HG03108 (cell line): ENCODE measurements at regions not wholly inside any gene's neighbourhood (a gene's known extent, or its start where the extent isn't known, plus 50 kb on each side); places are given as distances from the start of the nearest gene placed in this dataset.

Experiments used
- ATAC-seq: cut with Tn5 transposase; IDR thresholded peaks from one replicate; pipeline ENCODE4 v1.9.1; 2021; ENCODE audit warnings: moderate library complexity; ENCODE audit not compliant: unreplicated experiment

DNA sequence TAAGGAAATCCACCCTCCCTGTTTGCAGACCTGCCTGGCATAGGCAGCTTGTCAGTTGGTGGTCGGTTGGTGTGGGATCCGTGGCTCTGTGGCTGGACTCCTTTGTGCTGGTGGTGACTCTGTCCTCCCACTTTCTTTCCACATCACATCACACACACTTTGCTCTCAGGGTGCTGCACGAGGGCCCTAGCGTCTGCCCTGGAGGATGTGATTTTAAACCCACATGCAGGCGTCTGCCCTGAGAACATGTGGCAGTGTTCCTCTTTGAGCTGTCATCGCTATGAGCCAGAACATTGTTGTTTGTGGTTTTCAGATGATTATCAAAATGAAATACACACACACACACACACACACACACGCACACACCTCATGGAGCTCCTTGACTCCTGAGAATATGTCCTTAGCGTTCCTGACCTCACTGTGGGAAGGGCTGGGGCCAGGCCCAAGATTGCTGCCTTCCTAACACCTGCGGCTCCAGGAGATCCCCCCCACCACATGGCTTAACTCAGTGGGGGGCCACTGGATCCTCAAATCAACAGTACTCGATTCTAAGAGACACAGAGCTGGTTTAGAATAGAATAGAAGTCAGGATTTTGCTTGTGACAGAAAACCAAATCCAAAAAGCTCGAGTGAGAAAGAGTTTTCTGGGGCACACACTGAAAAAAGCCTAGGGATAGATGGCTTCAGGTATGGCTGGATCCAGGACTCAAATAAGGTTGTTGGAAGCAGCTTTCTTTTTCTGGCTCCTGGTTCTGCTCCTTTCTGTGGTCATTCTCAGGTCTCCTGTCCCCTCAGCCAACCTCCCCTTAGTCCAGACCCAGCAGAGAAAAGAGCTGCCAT lies 54.8 kb downstream of the RTP5 start:
- no peak for ATAC-seq

- ATAC-seq: no peak
Observed at GRCh38 chr2:241924909-241925250, 55.4 kb downstream of the RTP5 start.

DNA sequence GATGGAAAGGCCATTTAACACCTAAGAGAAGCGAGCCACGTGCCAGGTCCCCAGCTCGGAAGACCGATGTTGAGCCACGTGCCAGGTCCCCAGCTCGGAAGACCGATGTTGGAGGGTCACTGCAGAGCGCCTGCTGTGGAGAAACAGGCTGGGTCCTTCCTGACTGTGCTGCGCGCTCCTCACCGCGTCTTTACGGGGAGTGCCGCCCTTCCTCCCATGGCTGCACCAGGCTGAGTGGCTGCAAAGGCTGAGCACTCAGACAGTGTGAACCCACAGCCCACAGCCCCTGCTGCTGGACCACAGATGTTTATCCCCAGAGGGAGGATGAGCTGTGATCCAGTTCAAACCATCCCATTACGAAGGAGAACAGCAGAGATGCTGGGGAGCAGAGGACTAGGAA lies 55.7 kb downstream of the RTP5 start:
- ATAC-seq: no peak

DNA sequence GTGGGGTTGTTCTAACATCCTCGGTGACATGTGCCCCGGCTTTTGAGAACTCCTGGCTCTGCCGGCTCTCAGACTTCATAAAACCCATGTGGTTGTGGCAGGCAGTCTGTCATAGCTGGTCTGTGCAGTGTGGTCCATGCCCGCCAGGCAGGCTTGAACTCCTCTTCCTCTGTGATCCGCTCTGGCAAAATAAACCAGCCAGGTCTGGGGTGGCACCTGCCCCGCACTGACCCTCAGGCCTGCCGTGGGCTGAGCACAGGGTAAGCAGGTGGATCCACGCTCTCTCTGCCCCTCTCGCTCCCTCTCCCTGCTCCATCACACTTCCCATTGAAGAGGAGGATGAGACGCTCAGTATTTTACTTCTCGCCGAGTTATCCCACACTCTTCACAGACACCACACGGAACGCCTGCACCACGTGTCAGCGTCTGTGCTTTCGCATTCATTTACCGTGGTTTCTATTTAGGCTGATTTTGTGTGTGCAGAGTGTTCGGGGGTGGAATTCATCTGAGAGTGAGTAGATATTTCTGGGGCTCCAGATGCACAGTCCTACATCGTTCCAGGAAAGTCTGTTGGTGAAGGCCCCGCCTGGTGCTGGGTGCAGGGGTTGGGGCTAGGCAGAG lies 56.4 kb downstream of the RTP5 start:
- ATAC-seq: no peak

DNA sequence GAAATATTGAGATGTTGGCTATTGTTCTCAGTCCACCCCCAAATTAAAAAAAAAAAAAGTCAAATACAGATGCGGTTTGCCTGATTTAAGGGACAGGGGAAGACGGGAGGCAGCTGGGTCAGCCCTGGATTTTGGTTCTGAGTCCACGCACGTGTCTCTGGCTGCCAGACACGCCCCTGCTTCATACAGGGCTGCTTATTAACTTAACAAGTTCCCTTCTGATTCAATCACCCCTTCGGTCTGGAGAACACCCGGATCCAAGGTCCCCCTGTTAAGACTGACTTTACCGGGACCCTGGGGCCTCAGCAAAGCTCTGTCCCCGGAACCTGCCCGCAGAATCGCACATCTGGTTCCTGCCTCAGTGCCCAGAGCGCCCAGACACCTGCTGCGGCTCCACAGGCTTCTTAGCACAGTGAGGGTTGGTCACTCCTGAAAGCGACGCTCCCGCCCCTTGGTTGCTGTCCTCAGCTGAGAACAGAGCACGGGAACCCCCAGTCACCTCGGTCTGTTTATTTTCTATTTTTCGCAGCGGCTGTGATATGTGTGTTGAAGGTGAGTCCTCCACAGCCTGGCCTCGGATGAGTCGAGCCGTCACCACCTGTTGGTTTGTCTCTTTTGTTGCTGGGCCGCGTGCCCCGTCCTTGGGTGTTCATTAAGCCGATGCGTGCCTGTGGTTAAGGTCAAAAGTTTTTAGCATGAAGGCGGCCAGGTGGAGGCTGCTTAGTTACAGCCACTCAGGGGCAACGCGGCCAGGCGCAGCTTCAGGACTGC lies 57.2 kb downstream of the RTP5 start:
- no peak for ATAC-seq

DNA sequence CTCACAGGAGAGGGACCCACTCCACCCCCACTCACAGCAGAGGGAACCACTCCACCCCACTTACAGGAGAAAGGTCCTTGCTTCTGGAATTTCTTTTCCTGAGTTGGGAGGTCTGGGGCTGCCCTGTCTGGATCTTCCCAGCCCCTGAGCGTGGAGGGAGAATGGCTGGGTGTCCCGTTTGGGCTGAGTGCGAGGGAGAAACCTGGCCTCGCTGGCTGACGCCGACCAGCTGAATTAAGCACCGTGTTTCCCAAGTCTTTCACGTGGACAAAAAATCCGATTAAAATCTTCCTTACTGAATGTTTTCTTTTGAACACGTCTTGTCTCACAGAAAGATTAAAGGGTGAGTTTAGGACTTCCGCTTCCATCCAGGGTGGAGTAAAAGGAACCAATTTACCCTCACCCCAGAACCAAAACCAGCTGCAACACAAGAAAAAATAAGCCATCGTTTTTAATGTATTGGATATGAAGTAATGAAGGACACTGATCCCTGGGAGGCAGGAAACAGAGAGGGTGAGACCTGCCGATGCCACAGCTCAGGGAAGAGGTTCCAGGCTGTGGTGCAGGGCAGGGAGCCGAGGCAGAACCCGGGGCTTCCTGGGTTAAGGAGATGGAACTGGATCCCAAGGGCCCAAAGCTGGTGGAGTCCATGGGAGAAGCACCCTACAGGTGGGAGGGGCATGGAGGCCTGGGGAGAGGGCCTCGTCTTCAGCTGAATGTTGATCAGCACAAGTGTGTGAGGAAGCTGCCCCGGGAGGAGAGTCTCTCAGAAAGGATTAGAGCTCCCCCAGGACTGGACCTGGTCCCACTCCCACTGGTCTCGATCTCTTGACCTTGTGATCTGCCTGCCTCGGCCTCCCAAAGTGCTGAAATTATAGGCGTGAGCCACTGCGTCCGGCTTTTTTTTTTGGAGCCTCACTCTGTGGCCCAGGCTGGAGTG lies 60.3 kb downstream of the RTP5 start:
- ATAC-seq: no peak

DNA sequence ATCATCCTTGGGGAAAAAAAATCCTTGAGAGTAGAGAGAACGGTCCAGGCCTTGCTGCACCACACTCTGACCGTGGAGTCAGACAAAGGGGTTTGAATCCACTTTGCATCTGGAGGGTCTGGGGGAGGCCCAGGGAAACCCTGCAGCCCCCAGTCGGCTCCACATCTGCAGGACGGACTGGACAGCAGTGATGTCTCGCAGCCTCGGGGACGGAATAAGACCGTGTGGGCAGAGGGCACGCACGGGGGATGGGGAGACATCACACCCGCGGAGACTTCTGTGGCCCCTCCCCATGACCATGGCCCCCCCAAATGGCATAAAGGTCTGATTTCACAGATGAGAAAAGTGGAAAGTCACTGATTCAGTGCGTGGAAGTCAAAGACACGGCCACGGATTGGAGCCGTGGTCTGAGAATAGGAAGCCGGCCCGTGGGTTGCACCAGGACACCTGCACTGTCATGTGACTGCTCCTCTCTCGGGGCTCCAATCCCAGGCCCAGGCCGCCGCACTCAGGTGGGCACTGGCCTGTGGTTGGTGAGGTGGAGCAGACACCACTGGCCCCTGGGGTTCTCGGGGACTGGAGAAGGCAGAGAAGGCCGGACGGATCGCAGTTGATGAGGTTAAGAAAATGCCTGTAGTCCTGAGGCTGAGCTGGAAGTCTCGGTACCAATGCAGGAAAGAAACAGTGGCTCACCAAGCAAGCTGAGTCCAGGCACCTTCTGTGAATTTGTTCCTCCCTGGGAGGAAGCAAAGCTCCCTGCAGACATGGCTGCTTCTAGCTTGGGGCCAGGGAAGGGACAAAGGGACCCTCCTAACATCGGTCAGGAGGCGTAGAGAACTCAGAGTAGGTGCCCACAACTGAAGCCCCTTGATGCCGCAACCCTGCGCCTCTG lies 61.8 kb downstream of the RTP5 start:
- ATAC-seq: no peak

DNA sequence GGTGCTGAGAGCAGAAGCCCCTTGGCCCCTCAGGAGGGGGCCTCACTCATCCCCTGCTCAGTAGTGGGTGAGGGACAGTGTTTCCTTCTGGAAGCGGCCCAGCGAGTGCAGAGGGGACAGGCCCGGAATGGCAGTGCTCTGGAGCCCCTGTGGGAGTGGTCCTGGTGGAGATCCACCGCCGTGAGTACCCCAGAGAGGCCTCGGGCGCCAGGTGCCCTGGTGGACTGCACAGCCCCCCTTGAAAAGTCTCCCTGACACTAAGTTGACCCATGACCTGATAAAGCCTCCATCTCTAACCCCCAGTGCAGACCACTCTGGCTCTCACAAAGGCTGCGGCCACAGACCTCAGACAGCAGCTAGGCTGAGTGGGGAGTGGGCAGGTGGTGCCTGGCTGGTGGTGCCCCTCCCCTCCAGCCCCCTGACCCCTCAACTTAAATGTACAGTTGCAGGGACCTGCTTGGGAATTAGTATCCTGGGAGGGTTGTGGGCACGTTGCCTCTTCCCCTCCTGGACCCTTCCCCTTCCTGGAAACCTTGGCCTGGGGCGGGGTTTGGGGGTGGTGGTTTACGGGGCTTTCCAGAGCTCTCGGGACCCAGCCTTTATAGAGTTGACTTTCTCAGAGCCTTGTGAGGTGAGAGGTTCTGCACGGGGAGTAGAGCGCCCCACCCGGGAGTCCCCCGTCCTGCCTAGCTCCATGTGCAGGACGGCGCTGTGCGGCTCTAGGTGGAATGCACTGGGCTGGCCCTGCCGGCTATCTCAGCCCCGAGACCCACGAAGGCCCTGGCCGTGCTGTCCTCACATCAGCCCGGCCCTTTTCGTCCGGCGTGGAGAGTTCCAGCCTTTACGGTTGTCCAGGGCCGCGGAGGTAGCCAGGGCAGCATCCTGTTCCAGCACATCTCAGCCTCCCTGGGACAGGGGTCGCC lies 62.7 kb downstream of the RTP5 start:
- no peak for ATAC-seq

DNA sequence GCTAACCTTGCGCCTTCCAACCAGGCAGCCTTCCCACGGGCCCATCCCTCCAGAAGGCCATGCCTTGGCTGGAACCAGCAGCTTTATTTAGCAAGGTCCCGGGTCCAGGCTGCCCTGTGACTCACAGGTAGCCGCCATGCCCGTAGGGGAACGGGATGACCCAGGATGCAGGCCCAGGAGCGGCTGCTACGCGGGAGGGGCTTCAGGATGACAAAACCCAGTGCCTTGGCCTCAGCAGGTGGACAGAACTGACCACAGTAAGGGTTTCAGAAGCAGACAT lies 63.3 kb downstream of the RTP5 start:
- no peak for ATAC-seq

DNA sequence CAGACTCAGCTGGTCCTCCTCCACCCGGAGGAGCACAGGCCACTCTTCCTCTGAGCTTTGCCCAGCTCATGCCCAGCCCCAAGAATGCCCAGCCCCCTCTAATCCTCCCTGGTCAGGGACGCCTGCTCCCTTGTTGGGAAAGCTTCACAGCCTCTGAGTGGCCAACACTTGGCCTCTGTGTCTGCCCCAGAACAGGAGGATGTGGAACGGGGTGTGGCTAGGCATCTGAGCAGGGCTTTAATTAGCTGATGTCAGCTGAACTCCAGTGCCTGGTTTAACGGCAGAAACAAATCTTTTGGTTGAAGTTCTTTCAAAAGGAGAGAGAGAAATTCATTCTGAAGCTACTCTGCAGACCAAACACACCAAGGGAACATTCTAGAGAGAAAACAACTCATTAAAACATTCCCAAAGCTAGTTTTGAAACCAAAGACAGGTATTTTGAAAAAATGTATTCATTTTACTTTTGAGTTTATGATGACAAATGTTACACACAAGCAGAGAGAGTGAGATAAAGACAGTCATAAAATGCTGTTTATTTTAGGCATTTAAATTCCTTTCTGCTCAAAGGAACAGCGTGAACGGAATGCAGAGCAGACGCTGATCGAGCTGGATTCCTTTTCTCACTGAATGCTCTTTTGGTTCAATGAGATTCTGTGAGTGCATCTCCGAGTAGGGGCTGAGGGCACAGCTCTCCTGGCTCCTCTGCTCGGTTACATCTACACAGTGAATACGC lies 63.8 kb downstream of the RTP5 start:
- ATAC-seq: no peak

- ATAC-seq: no peak
Observed at GRCh38 chr2:241935314-241935713, 65.8 kb downstream of the RTP5 start.

GRCh38 chr2:241935774-241936173 lies 66.2 kb downstream of the RTP5 start:
- ATAC-seq: no peak

DNA sequence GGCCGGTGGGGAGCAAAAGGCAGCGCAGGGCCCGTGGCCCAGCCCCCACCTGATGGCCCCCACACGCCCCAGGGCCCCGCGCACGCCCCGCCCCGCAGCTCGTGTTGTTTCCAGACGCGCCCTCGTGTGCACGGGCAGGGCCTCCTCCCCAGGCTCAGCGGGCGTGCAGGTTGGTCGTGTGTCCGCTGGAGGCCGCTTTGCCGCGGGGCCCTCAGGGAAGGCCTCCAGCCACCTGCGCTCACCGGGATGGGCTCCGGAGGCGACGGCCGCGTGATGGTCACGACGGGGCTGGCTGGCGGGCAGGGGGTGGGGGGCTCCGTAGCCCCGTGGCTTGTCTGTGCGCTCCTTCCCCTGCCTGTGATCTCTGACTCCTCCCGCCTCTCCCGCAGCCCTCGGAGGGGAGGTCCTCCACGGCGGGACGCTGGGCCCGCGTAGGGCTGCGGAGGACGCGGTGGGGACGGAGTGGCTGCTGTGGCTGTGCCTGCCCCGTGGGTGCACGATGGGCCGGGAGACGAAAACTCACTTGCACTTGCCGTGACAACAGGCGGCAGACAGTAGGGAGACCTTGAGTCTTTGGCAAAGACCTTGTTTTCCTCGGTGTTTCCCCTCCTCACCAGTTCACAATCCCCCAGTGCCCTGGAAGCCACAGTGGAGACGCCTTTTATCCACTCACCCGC lies 67.1 kb downstream of the RTP5 start:
- no peak for ATAC-seq

DNA sequence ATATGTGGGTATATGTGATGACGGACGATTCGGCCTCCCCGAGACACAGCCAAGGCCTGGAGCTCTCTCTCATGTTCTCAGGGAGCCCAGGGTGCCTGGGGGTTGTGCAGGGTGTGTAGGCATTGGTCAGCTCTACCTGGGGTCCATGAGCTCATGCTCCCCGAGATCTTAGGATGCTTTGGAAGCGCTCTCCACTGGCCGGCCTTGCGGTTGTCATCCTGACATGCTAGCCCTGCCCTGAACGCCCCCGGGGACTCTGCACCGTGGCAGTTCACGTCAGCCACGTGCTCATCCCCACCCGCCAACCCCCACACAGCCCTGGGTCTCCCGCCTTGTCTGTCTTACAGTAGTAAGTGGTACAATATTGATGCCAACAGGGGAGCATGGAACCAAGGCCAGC lies 67.8 kb downstream of the RTP5 start:
- no peak for ATAC-seq

GRCh38 chr2:241939541-241939940 lies 70.0 kb downstream of the RTP5 start:
- ATAC-seq: no peak

GRCh38 chr2:241940329-241940728 lies 70.8 kb downstream of the RTP5 start:
- no peak for ATAC-seq

DNA sequence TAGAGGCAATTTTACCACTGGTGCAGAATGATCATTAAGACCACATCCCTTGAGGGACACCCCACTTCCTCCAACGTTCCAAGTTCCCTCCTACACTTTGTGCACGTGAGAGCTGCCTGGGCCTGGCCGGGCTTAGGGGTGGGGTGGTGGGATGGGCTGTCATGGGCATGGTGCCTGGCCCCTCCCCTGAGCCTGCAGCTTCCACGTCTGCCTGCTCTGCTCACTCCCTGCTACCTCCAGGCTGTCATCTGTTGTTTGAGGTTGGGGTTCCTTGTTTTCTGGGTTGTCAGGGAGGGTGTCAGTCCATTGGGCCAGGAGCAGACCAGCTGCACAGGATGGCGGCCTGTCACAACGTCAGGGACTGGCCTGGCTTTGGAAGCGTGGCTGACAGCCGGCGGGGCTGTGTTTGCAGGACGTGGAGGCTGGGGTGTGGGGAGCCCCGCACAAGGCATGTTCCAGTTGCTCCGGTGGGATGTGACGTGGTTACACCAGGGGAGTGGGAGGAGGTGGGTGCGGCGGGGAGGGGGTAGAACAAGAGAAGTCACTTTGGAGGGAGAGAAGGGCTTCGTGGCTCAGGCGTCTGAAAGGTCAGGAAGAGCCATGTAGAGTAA lies 72.3 kb downstream of the RTP5 start:
- no peak for ATAC-seq
